ENCODE measurements at regions not wholly inside any gene's neighbourhood (a gene's known extent, or its start where the extent isn't known, plus 50 kb on each side); places are given as distances from the start of the nearest gene placed in this dataset.
"Not testable (repeated sequence)": the region's sequence is repeated elsewhere in the genome, so short reads cannot be mapped to it uniquely, and the experiment has no call there.

DNA sequence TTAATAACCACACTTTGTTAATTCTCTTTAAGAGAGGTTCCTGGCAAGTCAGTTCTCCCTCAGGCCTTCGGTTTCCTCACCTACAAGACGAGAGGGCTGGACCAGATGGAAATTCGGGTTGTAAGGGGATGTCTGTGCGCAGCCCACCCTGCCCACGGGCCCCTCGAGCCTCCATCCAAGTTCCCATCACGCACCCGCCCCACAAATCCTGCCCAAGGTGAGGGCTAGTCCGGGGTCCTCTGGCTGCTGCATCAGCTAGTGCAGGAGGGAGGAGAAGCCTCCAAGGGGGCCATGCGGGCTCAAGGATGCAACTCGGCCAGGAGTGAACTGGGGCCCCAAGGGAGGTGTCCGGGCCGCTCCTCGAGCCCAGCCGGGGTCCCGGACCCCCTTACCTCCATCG is 169.6 kb upstream of the TP53TG3 start:
- DNase-seq = not testable (repeated sequence)

- DNase-seq = not testable (repeated sequence)
These were observed 166.9 kb upstream of the TP53TG3 start for GRCh38 chr16:32842844-32843243.

DNA sequence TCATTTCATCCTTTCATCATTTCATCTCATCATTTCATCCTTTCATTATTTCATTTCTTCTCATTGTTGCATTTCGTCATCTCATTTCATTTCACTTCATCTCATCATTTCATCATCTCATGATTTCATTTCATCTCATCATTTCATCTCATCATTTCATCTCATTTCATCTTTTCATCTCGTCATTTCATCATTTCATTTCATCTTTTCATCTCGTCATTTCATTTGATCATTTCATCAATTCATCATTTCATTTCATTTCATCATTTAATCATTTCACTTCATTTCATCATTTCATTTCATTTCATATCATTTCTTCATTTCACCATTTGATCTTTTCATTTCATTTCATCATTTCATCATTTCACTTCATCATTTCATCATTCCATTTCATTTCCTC is 131.3 kb upstream of the TP53TG3 start:
- DNase-seq = not testable (repeated sequence)

- not testable (repeated sequence) for DNase-seq
These were observed 129.7 kb upstream of the TP53TG3 start for GRCh38 chr16:32805639-32806038.

All from activated effector memory CD4-positive, alpha-beta T cell treated with anti-CD3 and anti-CD28 coated beads, Interleukin-2, amount 50 U/mL, for 16 hours (primary cell).